ENCODE measurements at regions not wholly inside any gene's neighbourhood (a gene's known extent, or its start where the extent isn't known, plus 50 kb on each side); places are given as distances from the start of the nearest gene placed in this dataset.

DNA sequence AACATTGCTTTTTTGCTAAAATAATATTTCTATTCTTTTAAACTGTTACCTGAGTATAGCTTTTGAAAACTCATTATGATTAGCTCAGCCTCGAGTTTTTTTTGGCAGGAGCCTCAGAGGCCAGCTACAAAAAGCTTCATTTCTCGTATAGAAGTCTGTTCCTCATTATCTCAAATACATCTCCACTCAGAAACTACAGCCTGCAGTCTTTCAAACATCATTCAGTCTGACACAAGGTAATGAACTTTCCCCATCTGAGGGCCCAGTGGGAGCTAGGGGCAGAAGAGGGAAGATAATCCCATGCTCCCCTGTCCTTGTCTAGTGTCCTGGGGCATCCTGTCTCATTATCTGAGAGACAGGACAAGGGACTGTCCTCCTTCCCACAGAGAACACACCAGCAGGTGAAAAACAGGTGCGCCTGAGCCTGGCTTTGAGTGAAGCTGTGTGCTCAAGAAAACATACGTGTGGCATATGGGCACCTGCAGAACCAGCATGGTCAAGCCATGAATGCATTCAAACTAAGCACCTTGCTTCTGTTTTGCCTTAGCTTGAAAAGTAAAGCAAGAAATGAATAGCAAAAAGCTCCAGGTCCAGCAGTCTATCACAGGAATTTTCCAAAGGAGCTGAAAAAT is 247.5 kb downstream of the MREG start:
- no peak for DNase-seq

DNA sequence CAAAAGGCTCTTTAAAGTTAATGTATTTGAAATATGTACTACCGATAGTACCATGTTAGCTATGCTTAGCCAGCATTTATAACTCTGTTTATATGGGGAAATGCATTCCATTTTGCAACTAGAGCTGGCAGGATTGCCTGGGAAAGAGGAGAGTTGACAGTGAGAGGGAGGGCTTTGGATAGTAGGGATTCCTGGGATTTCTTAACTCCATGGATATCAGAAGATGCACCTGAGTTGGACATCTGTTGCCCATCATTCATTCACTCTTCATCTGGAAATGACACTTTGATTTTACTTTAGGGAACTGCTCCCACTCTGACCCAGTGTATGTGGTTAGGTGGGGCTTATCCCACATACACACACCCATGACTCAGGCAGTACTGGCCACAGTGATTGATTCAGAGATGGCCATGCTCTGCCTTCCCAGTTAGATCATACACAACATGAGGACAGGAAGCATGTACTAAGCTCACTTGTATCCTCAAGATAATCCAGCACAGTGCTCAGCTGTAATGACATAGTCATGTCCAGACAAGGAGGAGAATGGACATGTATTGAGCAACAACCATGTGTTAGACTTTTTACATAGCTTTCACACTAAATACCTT is 248.8 kb downstream of the MREG start:
- DNase-seq = no peak

DNA sequence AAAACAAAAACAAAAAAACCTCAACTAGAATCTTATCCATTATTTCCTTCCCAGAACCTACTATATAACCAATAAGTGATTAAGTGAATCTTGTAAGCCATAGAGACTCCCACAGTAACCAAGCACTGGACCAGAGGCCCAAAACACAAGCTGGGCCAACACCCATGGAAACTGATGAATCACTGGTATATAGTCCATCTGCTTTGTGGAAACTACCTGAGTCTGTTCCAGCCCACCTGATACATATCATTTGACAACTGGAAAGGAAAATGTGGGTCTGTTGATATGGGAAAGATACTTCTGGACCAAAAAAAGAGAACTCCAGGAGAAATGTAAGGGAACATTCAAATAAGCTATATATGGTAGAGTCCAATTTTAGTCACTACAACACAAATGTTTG is 252.8 kb downstream of the MREG start:
- DNase-seq = no peak

DNA sequence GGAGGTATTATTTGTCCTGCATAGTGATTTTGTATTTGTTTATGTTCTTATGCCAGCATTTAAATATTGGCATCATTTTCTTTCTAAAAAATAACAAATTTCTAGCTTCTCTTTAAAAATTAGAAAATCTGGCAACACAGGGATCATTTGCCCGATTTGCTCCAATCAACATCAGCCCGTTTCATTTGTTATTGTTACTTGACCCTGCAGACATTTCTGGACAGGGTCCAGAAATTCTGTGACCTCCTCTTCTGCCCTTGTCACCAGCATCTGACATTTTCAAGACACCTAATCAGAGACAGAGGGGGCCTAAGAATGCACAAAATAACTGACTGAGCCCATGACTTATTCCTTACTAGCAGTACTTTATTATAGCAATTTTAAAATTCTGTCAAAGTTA is 253.3 kb downstream of the MREG start:
- DNase-seq = no peak

DNA sequence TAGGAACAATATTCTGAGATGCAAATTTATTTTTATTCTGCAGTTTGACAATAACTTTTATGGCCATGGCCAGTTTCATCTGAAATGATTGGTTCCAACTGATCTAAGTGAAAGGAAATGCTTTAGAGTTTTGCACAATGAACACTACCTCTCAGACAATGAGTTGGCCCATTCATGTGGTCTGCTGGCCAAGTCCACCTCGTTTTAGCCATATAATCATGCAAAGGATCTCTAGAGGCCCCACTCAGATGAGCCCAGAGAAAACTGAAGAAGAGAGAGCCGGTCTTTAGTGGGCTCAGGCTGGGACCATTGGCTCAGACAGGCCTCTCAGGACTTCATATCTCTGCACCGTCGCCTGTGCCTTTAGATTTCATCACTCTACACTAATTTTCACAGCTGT is 254.7 kb downstream of the MREG start:
- DNase-seq = no peak

DNA sequence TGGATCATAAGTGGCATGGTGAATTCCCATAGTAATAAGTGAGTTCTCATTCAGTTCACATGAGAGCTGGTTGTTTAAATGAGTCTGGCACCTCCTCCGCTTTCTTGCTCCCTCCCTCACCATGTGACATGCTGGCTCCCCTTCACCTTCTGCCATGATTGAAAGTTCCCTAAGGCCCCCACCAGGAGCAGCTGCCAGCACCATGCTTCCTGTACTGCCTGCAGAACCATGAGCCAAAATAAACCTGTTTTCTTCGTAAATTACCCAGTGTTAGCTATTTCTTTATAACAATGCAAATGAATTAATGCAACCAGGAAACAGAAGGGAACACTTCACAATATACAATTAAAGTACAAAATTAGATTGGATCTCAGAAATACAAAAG is 257.0 kb downstream of the MREG start:
- no peak for DNase-seq

DNA sequence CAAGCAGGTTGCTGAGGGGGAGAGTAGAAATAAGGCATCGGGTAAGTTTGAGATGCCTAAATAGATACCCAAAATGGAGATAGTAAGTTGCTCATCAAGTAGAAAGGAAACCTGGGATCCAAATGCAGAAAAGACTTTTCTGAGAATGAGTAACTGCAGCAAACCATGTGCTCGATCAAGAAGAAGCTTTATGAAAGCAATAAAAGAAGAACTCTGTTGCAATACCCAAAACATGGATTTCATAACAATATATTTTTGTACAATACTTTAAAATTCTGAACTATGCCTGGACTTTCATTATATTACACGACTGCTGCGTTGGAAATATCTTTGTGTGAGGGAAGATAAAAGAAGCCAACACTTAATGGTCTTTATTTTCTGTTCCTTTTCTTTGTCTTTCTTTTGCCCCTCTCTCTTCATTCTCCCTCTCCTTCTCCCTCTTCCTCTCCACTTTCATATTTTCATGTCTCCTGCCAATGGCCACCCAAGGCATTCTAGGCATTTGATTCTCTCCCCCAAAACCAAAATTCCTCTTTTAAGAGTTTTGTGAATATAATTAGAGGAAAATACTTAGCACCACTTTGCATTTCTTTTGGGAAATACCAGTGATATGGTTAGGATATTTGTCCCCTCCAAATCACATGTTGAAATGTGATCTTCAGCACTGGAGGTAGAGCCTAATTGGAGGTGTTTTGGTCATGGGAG is 257.6 kb downstream of the MREG start:
- DNase-seq = no peak

DNA sequence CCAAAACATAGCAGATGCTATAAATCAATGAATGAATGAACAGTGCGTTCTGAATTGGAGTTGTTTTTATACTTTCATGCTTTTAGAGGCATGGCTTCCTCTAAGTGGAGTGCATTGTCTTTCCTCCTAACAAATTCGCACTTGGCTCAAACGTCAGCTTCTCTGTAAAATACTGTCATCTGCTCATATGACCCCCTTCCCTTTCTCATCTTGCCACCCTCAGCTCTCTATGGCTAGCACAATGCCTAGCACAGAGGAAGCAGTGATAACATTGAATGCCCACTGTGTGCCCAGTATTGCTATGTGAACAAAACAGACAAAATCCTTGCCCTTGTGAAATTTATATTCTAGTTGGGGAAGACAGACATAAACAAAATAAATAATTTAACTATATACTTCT is 258.8 kb downstream of the MREG start:
- no peak for DNase-seq

DNA sequence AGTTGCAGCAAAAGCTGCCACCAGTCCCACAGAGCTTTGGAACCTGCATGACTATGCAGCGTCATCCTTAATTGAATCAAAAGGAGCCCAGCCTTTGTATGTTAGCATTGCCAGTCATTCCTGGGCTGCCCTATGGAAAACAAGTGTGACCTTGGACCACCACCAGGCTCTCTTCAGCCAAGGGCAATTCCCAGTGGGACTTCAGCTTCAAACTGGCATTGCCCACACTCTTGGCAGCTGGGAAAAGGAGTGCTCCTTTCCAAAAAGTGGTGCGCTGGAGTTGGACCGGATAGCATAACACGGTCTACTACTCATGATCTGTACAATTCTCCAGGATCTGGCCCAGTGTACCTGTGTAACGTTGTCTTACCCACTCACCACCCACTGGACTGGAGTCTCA is 259.5 kb downstream of the MREG start:
- no peak for DNase-seq

DNA sequence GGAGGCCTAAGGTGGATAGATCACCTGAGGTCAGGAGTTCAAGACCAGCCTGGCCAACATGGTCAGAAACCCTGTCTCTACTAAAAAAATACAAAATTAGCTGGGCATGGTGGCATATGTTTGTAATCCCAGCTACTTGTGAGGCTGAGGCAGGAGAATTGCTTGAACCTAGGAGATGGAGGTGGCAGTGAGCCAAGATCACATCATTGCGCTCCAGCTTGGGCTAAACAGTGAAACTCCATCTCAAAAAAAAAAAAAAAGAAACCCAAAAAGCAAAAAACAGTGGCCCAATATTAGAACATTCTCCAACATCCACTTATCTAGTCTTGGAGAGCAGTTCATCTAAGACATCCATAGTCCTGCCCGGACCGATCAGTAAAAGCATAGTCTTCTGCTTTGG is 260.4 kb downstream of the MREG start:
- no peak for DNase-seq

DNA sequence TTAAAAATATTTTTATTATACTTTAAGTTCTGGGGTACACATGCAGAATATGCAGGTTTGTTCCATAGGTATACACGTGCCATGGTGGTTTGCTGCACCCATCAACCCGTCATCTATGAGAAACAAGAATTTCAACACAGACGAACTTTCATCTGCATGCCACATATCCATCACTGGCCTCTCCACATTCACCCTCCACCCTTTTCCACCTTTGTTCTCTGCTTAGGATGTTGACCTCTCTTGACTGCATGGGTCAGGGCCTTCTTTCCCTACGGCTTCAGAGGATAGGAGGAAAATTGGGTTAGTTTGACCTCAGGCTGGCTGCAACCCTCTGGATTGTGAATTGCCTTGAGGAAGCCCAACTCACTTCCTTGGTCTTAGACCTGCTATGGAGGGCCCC is 260.9 kb downstream of the MREG start:
- DNase-seq = no peak

DNA sequence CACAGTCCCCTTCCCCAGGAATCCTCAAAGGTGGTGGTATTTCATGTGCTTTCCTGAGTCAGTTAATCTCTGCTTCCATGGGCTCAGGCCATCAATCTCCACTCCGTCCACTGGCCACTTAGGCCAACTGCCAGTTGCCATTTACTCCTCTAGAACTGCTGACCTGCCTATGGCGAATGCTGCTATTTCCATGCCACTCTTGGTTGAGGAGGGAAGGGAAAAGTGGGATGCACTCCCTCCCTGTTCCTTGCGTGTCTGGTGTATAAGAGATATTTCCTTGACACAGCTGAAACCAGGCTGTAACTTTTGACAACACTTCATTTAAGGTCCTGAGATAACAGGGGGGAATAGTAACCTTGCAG is 261.5 kb downstream of the MREG start:
- DNase-seq = no peak

DNA sequence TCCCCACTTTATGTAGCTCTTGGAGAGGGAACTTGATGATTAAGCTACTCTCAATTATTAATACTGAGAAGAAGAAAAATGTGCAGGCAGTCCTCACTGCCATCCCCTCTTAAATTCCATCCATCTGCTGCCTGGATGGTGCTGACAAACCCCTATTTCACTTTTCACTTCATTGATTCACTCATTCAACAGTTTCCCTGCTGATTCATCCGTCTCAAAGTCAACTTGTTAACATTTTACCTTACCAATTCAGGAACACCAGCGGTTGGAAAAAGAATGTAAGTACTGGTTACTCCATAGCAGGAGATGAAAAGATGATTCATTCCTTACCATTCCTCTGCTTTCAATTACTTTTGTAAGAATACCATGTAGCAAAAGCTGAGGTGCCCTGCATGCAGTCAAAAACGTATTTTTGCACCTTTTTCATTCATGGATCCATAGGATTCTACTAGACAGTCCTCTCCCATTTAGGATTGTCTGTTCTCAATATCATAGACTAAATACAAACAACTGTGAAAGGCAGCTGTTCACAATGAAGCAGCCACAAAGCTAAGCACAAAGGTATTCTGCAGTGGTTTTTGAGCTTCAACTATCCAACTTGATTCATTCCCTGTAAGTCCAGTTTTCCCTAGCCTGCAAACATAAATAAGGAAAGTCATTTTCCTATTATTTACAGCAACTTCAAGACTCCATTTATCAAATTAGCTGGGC is 262.0 kb downstream of the MREG start:
- no peak for DNase-seq

DNA sequence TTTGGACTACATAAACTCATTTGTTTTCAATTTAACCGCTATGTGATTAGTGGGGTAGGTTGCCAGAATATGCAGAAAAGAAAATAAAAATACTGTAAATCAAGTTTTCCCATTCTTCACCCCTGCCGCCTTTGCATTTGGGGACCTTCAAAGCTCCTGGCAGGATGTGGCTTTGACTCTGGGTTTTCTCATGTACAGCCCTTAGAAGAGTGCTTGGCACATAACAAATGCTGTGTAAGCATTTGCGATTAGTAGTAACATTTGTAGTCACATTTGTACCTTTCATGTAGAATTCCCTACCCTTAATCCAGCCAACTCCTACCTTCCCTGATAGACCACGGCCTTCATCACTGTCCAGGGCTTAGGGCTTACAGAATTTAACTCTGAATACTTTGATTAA is 262.6 kb downstream of the MREG start:
- peak in 4 of 6 experiments; percentile 7 to 58 (median 46) for DNase-seq

DNA sequence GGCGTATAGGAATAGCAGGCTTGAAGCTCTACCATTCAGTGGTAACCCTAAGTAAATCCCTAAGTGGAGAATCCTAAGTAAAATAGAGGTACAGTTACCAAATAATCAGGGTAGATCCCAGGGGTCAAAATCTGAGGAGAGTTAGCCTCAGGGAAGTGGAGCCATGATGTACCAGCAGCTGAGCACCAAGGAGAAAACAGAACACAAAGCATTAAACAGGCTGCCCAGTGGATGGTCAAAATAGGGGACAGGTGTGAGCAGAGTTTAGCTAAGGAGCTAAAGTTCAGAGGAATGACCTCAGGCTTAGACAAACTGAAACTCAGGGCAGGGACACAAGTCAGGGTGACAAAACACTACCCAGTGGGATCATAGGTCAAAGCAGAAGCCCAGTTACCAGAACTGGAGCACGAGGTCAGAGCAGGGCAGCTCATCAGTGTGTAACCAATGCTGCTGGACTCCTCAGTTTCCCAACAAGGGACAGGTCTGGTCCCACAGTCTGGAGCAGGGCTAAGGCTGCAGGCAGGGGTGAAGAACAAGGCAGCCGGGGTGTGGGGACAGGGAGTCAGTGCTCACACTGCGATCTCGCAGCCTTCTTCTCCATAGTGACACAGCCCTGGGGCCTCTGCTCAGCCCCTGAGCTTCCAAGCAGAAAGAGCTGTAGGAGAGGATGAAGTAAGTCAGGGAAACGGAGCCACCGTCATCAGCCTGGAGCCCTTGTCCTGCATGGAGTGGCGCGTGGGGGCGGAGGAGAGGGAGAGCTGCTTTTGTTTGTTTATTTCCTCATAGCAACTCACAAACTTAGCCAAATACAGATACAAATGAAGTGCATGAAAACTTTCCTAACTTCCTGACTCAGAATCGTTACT is 264.0 kb downstream of the MREG start:
- DNase-seq = no peak

DNA sequence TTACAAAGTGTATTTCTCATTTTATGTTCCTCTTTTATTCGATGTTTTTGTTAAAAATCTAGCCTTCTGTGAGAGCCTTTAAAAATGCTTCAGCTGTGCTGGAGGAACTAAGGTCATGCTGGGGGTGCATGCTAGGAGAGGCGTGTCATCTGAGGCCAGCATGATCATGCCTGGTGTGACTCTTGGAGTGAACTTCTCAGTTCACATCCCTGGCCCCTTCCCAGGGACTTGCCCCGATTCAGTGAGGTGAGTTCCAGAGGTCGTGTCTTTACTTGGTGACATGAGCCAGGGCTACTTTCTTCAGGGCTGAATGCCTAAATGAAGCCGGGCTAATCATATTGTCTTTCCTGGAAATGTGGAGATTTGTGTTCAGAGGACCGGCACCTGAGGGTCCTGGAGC is 264.9 kb downstream of the MREG start:
- no peak for DNase-seq

DNA sequence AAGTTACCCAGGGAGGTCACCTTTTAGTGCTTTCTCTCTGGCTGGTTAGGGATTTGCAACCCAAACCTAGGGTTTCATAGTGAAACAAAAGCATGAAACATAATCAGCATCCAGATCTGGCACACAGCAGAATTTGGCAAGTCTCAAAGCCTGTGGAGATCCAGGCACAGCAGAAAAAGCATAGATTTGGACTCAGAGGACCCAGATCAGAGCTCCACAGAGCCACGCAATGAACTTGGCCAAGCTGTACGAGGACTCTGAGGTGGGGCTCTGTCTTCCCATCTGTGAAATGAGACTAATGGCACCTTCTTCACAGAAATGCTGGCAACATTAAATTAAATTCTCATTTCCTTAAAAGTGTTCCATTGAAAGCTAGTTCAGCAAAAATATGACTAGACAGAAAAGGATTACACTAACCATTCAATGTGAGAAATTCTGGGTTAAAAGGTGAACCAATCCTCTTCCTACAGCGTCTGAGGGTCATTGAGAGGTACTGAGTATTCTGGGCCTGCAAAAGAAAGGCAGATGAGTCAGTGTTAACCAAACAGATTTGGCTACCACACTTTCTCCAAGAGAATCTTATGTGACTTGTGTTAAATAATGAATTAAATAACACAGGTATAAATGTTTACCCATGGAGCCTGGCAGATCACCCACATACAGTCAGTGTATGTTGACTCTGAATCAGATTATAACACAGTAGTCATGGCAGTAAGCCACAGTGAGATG is 266.3 kb downstream of the MREG start:
- DNase-seq = no peak

DNA sequence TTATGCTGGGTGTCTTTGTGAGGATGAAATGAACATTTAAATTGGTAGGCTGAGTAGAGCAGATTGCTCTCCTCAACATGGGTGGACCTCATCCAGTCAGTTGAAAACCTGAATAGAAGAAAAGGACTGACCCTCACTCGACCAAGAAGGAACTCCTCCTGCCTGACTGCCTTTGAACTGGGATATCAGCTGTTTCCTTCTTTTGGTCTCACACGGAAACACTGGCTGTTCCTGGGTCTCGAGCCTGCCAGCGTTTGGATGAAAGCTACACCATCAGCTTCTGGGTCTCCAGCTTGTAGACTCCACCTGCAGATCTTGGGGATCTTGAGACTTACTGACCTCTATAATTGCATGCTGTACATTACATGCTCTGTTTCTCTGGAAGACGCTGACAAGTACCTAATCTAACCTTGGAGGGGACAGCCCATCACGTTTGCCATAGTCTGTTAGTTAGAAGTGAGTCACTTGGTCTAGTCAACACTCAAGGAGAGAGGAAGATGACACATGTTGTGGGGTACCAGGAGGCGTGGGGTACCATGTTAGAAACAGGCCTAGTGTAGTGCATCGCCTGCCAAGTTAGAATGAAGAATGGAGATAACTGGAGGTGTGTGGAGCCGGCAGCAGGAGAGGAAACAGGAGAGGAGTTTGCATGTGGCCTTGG is 267.0 kb downstream of the MREG start:
- no peak for DNase-seq

DNA sequence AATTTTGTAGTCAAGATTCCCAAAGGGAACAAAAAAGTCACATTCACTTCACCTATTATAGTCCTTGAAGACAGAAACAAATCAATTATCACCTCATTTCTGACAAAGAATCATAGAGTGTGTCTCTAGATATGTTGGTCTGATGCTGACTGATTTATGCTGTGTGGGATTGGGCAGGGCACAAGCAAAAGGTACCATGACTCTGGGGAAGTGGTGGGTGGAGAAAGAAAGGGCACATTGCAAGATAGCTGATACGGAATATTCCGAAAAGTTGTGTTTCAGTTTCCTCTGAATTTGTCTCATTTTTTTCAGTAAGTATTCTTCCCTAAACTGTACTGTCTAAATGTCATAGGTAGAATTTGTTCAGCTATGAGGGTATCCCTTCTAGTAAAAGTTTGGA is 268.0 kb downstream of the MREG start:
- no peak for DNase-seq

DNA sequence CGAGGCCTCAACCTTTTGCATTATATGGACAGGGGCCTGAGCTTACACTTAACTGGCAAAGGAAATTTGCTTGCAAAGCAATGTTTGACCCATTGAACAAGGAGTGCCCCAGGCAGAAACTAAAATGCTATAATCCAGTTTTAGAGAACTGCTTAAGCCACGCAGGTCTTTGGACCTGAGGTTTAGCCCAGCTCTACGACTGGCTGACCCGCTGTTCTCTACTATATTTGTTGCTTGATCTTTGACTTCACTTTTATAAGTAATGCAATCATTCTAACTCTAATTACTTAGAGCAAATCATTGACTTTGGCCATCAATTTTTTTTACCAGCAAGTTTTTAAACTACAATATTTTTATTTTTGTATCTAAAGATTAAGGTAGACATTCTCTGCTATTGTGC is 268.8 kb downstream of the MREG start:
- DNase-seq = no peak

DNA sequence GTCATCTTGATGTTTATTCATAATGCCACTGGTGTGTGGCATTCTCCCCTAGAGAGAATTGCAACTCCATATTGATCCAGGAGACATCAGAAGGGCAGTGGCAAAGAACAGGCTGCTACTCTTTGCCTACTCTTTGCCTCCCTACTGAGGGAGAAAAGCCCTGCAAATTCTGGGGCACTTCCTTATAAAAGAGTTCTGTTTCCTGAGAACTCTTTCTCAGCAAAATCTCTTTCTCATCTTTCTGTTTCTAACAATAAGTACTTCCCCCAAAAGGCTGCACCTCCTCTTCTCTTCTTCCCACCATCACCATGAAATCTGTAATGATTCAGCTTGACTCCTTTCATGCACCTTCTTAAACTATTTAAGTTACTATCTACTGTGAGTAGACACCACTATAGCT is 270.3 kb downstream of the MREG start:
- no peak for DNase-seq

DNA sequence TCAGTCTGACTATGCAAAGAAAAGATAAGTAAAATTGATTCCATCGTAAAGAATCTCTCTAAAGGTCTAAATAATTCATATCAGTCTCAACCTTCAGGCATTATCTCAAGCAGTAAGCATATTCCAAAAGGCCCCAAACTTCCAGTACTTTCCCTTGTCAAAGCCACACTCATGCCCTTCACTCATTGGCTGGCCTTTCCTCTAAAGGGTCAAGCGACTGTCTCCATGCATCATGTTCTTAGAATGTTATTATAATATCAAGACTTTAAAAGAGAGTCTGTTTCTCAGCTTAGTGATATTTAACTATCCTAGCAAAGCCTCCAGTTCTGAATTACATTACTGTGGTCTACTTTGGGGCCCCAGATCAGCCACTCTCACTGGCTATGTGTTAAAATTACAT is 271.3 kb downstream of the MREG start:
- no peak for DNase-seq
